Activated T-cell treated with anti-CD3 and anti-CD28 coated beads for 24 hours (primary cell): ENCODE measurements at regions not wholly inside any gene's neighbourhood (a gene's known extent, or its start where the extent isn't known, plus 50 kb on each side); places are given as distances from the start of the nearest gene placed in this dataset.

Source experiments
- DNase-seq: peaks from one replicate; pipeline ENCODE4 v3.0.0-alpha.2; 2020; ENCODE audit warnings: low read depth

GRCh38 chr3:8200996-8201395, 300.6 kb upstream of the LMCD1 start:
- no peak for DNase-seq

GRCh38 chr3:8201886-8202285, 299.7 kb upstream of the LMCD1 start:
- DNase-seq, result no peak

- DNase-seq, result no peak
These were observed 297.3 kb upstream of the LMCD1 start for GRCh38 chr3:8204331-8204730.

GRCh38 chr3:8204853-8205650, 296.6 kb upstream of the LMCD1 start:
- no peak for DNase-seq

GRCh38 chr3:8205881-8206280, 295.7 kb upstream of the LMCD1 start:
- DNase-seq, result no peak

GRCh38 chr3:8206971-8207617, 294.5 kb upstream of the LMCD1 start:
- DNase-seq, result no peak

- no peak for DNase-seq
These were observed 290.7 kb upstream of the LMCD1 start for GRCh38 chr3:8210882-8211341.

- DNase-seq, result no peak
These were observed 288.8 kb upstream of the LMCD1 start for GRCh38 chr3:8212794-8213193.

GRCh38 chr3:8213286-8213685, 288.3 kb upstream of the LMCD1 start:
- DNase-seq, result no peak

- no peak for DNase-seq
These were observed 285.8 kb upstream of the LMCD1 start for GRCh38 chr3:8215821-8216220.

GRCh38 chr3:8218353-8218940, 283.2 kb upstream of the LMCD1 start:
- DNase-seq, result no peak

GRCh38 chr3:8220291-8220690, 281.3 kb upstream of the LMCD1 start:
- no peak for DNase-seq

- DNase-seq, result no peak
These were observed 277.9 kb upstream of the LMCD1 start for GRCh38 chr3:8223766-8224165.

GRCh38 chr3:8224941-8225340, 276.7 kb upstream of the LMCD1 start:
- DNase-seq, result no peak

- no peak for DNase-seq
These were observed 267.7 kb upstream of the LMCD1 start for GRCh38 chr3:8233938-8234337.

- DNase-seq, result no peak
These were observed 265.4 kb upstream of the LMCD1 start for GRCh38 chr3:8236264-8236663.

- no peak for DNase-seq
These were observed 263.7 kb upstream of the LMCD1 start for GRCh38 chr3:8237893-8238292.

- DNase-seq, result no peak
These were observed 263.2 kb upstream of the LMCD1 start for GRCh38 chr3:8238432-8238831.

- DNase-seq, result no peak
These were observed 262.5 kb upstream of the LMCD1 start for GRCh38 chr3:8239095-8239494.

- peak; percentile 2 for DNase-seq
These were observed 261.6 kb upstream of the LMCD1 start for GRCh38 chr3:8239718-8240695.

GRCh38 chr3:8246070-8246469, 255.6 kb upstream of the LMCD1 start:
- DNase-seq, result no peak

- DNase-seq, result no peak
These were observed 248.4 kb upstream of the LMCD1 start for GRCh38 chr3:8253201-8253600.
